ENCODE measurements at regions not wholly inside any gene's neighbourhood (a gene's known extent, or its start where the extent isn't known, plus 50 kb on each side); places are given as distances from the start of the nearest gene placed in this dataset.

DNA sequence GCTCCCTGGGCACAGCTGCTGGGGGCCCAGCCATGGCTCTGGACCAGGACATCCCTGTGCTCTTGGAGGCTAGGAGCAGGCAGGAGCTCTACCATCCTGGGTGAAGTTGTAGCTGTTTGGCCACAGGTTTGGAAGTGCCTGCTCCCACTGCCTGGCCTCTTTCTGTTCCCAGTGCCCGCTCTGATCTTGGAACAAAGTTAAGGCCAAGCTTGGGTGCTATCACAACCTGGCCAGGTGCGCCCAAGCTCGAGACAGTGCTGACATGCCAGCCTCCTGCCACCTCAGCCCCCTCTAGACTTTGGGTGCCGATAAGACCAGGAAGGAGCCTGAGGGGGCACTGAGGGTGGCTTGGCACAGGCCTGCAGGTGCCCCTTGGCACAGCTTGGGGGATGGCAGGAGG is 686.1 kb upstream of the AADAT start:
- DNase-seq (ENCODE audit: extremely low read depth, low read depth) = no peak
- TF ChIP-seq, protein P1, sequence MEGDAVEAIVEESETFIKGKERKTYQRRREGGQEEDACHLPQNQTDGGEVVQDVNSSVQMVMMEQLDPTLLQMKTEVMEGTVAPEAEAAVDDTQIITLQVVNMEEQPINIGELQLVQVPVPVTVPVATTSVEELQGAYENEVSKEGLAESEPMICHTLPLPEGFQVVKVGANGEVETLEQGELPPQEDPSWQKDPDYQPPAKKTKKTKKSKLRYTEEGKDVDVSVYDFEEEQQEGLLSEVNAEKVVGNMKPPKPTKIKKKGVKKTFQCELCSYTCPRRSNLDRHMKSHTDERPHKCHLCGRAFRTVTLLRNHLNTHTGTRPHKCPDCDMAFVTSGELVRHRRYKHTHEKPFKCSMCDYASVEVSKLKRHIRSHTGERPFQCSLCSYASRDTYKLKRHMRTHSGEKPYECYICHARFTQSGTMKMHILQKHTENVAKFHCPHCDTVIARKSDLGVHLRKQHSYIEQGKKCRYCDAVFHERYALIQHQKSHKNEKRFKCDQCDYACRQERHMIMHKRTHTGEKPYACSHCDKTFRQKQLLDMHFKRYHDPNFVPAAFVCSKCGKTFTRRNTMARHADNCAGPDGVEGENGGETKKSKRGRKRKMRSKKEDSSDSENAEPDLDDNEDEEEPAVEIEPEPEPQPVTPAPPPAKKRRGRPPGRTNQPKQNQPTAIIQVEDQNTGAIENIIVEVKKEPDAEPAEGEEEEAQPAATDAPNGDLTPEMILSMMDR (IDR thresholded peaks at IDR 0.05; ENCODE audit: low read depth, low read length) = no peak

DNA sequence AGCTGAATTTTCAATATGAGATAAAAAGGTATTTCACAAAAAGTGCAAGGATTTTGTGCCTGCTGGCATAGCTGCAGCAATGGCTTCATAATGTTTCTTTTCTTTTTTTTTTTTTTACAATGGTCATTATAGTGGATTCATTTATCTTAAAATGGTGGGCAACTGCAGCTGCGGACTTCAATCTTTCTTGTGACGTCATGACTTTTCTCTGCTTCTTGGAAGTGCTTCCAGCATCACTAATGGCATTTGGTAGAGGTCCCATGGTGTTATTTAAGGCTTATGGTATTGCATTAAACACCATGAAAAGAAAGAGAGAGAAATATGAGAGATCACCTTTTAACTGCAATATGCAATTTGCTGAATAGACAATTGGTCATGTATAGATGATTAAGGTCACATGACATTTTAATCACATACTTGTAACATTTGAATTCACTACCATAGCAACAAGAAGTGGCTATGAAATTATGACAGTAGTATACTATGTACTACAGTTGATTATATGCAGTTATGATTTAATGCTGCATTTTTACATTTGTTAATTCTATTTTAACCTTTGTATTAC is 684.0 kb upstream of the AADAT start:
- DNase-seq (ENCODE audit: extremely low read depth, low read depth) = no peak
- TF ChIP-seq, protein P1 (IDR thresholded peaks at IDR 0.05; ENCODE audit: low read depth, low read length) = no peak

DNA sequence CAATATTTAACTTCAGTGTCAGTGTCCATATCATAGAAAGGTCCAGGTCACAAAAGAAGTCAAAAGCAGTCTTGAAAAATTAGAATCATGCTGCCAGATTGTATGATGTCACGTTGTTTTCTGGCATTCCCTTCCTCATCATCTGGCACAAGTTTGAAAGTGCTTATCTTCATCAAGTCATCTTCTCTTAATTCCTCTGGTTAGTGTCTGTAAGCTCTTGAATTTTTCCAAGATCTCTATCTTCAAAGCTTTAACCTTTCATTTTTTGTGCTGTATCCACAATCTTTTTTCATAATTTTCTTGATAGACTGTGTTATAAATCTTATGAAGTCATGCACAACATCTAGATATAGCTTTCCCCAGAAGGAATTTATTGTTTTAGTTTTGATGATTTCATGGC is 682.7 kb upstream of the AADAT start:
- DNase-seq (ENCODE audit: extremely low read depth, low read depth) = no peak
- TF ChIP-seq, protein P1 (IDR thresholded peaks at IDR 0.05; ENCODE audit: low read depth, low read length) = no peak

DNA sequence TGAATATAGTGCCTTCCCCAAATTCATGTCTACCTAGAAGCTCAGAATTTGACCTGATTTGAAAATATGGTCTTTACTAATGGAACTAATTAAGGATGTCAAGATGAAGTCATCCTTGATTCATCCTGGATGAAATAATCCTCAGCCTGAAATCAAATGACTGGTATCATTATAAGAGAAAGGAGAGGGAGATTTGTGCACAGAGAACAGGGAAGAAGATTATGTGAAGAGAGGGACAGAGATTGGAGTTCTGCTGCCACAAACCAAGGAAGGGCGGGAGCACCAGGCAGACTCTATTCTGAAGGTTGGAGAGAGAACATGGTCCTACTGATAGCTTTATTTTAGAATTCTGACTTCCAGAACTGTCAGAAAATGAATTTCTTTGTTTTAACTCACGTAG is 680.9 kb upstream of the AADAT start:
- DNase-seq (ENCODE audit: extremely low read depth, low read depth) = no peak
- TF ChIP-seq, protein P1 (IDR thresholded peaks at IDR 0.05; ENCODE audit: low read depth, low read length) = no peak

DNA sequence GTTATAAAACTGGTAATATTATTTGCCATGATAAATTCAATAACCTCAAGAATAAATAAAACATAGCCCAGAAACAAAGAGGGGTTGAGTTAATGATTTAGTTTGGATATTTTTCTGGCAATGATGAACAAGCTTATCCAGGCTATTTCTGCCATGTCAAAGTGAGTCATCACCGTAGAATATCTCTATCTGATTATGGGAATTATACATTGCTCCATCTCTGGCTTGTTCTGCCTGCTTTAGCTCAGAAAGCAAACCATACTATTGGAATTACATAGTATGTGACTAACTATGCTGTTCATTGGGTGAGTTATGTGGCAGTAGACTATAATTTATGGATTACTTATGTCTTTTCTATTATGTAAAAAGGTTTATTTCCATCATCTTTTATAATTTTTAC is 680.1 kb upstream of the AADAT start:
- DNase-seq (ENCODE audit: extremely low read depth, low read depth) = no peak
- TF ChIP-seq, protein P1 (IDR thresholded peaks at IDR 0.05; ENCODE audit: low read depth, low read length) = no peak

DNA sequence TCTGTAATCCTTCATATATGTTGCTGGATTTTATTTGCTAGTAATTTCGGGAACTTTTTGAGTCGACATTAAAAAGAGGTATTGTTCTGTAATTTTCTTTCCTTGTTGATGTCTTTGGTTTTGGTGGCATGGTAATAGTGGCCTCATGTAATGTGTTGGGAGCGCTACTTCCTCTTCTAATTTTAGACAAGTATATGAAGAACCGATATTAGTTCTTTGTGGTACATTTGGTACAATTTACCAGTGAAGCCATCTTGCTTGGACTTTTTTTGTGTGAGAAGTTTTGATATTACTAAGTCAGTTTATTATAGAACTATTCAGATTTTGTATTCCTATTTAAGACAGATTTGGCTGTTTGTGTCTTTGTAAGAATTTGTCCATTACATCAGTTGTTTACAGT is 669.2 kb upstream of the AADAT start:
- TF ChIP-seq, protein P1 (IDR thresholded peaks at IDR 0.05; ENCODE audit: low read depth, low read length) = no peak
- no peak for DNase-seq (ENCODE audit: extremely low read depth, low read depth)

DNA sequence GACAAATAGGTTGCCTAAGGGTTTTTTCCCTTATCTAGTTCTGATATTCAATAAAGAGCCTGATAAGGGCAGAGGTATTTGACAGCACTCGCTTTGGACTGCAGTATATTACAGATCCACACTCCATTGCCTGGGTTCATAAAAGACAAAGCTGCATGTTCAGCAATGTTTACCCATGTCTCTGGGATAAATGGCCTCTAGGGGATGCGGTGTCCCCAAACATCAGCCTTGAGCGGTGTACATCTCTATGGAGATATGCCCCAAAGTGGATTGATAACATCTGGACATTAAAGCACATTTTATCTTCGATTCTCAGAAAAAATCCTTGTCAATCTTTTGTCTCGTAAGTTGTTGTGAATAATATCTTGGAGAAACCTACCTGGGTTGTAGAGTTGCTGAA is 660.8 kb upstream of the AADAT start:
- TF ChIP-seq, protein P1 (IDR thresholded peaks at IDR 0.05; ENCODE audit: low read depth, low read length) = no peak
- no peak for DNase-seq (ENCODE audit: extremely low read depth, low read depth)

Measured in AG09319 (cell line).